GM12874 (cell line): ENCODE measurements at regions not wholly inside any gene's neighbourhood (a gene's known extent, or its start where the extent isn't known, plus 50 kb on each side); places are given as distances from the start of the nearest gene placed in this dataset.

Experiments
- CTCF ChIP-seq: IDR thresholded peaks from 2 replicates; pipeline ENCODE4 v1.5.1; 2011; ENCODE audit warnings: low read depth, mild to moderate bottlenecking, control low read depth, low read length, moderate library complexity; ENCODE audit not compliant: insufficient read depth

DNA sequence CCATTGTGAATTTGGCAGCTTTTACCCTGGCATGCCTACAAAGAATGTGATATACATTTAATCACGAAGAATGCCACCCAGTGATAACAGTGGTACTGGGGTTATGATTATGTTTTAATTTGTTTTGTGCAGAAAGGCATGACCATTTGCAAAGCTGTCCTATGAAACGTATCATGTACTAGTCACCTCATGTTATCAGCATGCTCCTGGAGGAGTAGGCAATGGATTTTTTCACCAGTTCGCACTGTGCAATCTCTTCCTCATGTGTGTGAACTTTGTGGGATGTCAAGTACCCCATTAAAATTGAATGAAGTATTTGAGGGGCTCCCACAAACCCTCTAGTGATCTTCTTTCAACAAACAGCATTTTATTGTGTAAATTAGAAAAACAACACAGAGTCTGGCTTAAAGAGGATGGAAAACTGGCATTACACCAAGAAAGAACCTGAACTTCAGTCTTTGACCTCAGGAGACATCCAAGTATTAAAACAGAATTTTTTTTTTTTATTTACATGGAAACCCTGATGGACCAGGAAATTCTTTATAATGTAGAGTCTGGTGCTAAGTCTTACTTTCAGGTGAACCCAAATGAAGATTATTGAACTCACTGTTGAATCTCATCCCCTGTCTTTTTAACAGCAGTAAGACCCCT is 200.6 kb upstream of the PGRMC2 start:
- TF ChIP-seq CTCF = no peak

GRCh38 chr4:128484896-128485295 is 197.3 kb upstream of the PGRMC2 start:
- TF ChIP-seq CTCF = no peak

- no peak for TF ChIP-seq CTCF
These were observed 196.2 kb upstream of the PGRMC2 start for GRCh38 chr4:128483816-128484215.

- TF ChIP-seq CTCF = no peak
These were observed 195.4 kb upstream of the PGRMC2 start for GRCh38 chr4:128483041-128483440.

DNA sequence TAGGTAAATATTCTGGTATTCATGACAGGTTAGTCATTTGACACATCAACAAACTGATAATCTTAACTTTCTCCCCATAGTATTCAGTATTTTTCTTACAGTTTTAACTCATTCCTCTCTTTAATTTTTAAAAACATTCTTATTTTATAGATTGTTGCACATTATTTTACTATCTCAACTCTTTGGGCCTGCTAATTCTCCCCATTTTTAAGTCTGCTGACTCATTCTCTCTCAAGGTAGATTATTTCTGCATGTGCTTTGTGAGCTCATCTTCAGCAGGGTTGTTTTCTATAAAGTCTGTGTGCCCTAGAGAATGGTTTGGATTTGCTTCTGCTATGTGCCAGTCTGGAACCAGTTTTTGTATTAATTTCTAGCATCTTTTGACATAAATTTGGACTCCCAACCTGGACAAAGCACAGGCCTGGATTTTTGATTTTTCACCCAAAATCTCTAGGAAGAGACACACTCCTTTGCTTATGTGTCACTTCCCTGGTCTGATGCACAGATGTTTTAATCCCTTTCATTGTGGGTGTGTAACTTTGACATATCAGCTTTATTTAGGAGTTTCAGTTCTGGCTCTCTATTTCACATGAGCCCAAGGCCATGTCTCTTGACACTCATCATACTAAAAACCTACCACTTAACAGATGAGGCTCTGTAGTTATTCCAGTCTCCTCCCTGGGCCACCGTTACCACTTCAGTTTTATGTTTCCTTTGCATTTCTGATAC is 194.3 kb upstream of the PGRMC2 start:
- no peak for TF ChIP-seq CTCF

- no peak for TF ChIP-seq CTCF
These were observed 193.3 kb upstream of the PGRMC2 start for GRCh38 chr4:128480945-128481344.

DNA sequence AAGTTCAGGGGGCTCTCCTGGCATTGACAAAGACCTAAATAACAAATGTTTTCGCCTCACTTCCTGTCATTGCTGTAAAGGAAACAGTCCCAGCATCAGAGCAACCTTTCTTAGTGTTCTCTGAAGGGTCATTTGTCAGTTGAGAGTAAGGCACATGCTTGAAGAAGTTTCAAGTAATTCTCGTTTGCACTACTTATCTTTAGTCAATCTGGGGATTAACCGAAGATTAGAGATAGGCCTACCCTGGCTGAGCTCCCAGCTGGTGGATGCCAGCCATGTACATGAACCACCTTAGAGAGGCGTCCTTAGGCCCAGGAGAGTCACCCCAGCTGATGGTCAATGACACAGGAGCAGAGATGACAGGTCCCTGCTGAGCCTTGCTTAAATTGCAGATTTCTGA is 189.9 kb upstream of the PGRMC2 start:
- no peak for TF ChIP-seq CTCF
